ENCODE measurements at regions not wholly inside any gene's neighbourhood (a gene's known extent, or its start where the extent isn't known, plus 50 kb on each side); places are given as distances from the start of the nearest gene placed in this dataset.

DNA sequence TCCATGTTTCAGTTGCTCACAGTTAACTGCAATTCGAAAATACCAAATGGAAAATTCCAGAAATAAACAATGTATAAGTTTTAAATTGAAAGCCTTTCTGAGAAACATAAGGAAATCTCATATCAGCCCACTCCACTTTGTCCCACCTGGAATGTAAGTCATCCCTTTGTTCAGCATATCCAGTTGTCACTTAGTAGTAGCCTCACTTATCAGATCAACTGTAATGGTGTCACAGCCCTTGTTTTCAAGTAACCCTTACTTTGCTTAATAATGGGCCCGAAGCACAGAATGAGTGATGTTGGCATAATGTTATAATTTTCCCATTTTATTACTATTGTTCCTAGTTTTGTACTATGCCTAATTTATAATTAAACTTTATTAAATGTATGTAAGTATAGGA, 646.8 kb downstream of the C12orf50 start:
- no peaks in the 10 kb centered on the region for H3K4me1 Mint-ChIP-seq (ENCODE audit: low read depth)
- no peaks in the 10 kb centered on the region for H3K36me3 Mint-ChIP-seq (ENCODE audit: low read depth)
- Histone ChIP-seq H3K4me1 (ENCODE audit: insufficient read depth, low read length) (no peaks in the 10 kb centered on the region), H3K36me3 (ENCODE audit: insufficient read depth, low read length) (no peaks in the 10 kb centered on the region), H3K9me3 (ENCODE audit: control insufficient read depth in 1 of 2, insufficient read depth in 1 of 2, low read length in 2 of 2) (peaks cover 0 to 1% of the 10 kb centered on the region in 2 experiments), H3K27me3 (ENCODE audit: control insufficient read depth in 1 of 2, insufficient read depth in 2 of 2, low read length in 2 of 2) (no peaks in the 10 kb centered on the region), H3K27ac (ENCODE audit: low read depth in 1 of 2, low read length in 2 of 2) (no peak overlapping the region), H3K4me3 (ENCODE audit: low read length) (no peak overlapping the region)
- H3K9me3 Mint-ChIP-seq: peaks cover 5% of the 10 kb centered on the region
- ATAC-seq (ENCODE audit: poor library complexity) (no peak), DNase-seq (no peak)
- intact Hi-C loops (cut with DNase I, micrococcal nuclease): no loop called here
- H3K27me3 Mint-ChIP-seq: no peaks in the 10 kb centered on the region
- POLR2A ChIA-PET: no interaction called here
- TF ChIP-seq, protein P1, sequence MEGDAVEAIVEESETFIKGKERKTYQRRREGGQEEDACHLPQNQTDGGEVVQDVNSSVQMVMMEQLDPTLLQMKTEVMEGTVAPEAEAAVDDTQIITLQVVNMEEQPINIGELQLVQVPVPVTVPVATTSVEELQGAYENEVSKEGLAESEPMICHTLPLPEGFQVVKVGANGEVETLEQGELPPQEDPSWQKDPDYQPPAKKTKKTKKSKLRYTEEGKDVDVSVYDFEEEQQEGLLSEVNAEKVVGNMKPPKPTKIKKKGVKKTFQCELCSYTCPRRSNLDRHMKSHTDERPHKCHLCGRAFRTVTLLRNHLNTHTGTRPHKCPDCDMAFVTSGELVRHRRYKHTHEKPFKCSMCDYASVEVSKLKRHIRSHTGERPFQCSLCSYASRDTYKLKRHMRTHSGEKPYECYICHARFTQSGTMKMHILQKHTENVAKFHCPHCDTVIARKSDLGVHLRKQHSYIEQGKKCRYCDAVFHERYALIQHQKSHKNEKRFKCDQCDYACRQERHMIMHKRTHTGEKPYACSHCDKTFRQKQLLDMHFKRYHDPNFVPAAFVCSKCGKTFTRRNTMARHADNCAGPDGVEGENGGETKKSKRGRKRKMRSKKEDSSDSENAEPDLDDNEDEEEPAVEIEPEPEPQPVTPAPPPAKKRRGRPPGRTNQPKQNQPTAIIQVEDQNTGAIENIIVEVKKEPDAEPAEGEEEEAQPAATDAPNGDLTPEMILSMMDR (IDR thresholded peaks at IDR 0.05): no peak
- CTCF ChIA-PET: no interaction called here
- no peak overlapping the region for H3K27ac Mint-ChIP-seq
- H3K4me3 Mint-ChIP-seq: no peak overlapping the region

DNA sequence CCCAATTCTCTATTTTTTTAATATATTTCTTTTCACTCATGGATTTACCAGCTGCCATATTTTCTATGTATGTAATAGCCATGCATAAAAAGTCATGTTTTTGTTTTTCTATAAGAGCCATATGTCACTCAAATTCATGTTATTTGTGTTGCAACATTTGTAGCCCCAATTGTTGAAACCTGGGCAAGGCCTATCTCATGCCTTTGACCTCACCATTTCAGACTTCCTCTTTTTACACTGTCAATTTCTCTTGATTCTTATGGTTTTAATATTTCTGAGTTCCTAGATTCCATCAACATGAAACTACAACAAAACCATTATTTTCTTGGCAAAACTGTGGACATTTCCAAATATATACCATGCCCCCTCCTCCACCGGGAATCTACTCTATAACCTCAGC, 647.5 kb downstream of the C12orf50 start:
- Mint-ChIP-seq H3K9me3 (peaks cover 3% of the 10 kb centered on the region), H3K27ac (no peak overlapping the region), H3K4me3 (no peak overlapping the region), H3K36me3 (ENCODE audit: low read depth) (no peaks in the 10 kb centered on the region), H3K27me3 (no peaks in the 10 kb centered on the region), H3K4me1 (ENCODE audit: low read depth) (no peaks in the 10 kb centered on the region)
- intact Hi-C loops (cut with DNase I, micrococcal nuclease): no loop called here
- Histone ChIP-seq H3K36me3 (ENCODE audit: insufficient read depth, low read length) (no peaks in the 10 kb centered on the region), H3K27ac (ENCODE audit: low read depth in 1 of 2, low read length in 2 of 2) (no peak overlapping the region), H3K4me3 (ENCODE audit: low read length) (no peak overlapping the region), H3K27me3 (ENCODE audit: control insufficient read depth in 1 of 2, insufficient read depth in 2 of 2, low read length in 2 of 2) (no peaks in the 10 kb centered on the region), H3K9me3 (ENCODE audit: control insufficient read depth in 1 of 2, insufficient read depth in 1 of 2, low read length in 2 of 2) (no peaks in the 10 kb centered on the region), H3K4me1 (ENCODE audit: insufficient read depth, low read length) (no peaks in the 10 kb centered on the region)
- TF ChIP-seq, protein P1 (IDR thresholded peaks at IDR 0.05): no peak
- POLR2A ChIA-PET: no interaction called here
- CTCF ChIA-PET: no interaction called here
- no peak for ATAC-seq (ENCODE audit: poor library complexity)
- no peak for DNase-seq

DNA sequence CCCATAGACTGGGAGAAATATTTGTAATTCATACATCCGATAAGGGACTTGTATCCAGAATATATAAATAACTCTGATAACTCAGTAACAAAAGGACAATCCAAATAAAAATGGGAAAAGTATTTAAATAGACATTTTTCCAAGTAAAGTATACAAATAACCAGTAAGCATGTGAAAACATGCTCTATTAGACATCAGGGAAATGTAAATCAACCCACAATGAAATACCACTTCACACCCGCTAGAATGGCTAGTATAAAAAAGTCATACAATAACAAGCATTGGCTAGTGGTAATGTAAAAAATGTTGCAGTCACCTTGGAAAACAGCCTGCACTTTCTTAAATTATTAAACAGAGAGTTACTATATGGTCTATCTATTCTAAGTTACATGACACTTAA, 650.7 kb downstream of the C12orf50 start:
- Mint-ChIP-seq H3K36me3 (ENCODE audit: low read depth) (no peaks in the 10 kb centered on the region), H3K27me3 (no peaks in the 10 kb centered on the region), H3K4me3 (no peak overlapping the region), H3K9me3 (peaks cover 3% of the 10 kb centered on the region), H3K4me1 (ENCODE audit: low read depth) (no peaks in the 10 kb centered on the region), H3K27ac (no peak overlapping the region)
- ChIA-PET POLR2A (no interaction called here), CTCF (no interaction called here)
- no peak overlapping the region for H3K4me3 ChIP-seq (ENCODE audit: low read length)
- no peaks in the 10 kb centered on the region for H3K36me3 ChIP-seq (ENCODE audit: insufficient read depth, low read length)
- H3K4me1 ChIP-seq (ENCODE audit: insufficient read depth, low read length): no peaks in the 10 kb centered on the region
- no peak for DNase-seq
- H3K27ac ChIP-seq (ENCODE audit: low read depth in 1 of 2, low read length in 2 of 2): no peak overlapping the region
- intact Hi-C loops (cut with DNase I, micrococcal nuclease): no loop called here
- peaks cover 0 to 4% of the 10 kb centered on the region in 2 experiments for H3K9me3 ChIP-seq (ENCODE audit: control insufficient read depth in 1 of 2, insufficient read depth in 1 of 2, low read length in 2 of 2)
- no peaks in the 10 kb centered on the region for H3K27me3 ChIP-seq (ENCODE audit: control insufficient read depth in 1 of 2, insufficient read depth in 2 of 2, low read length in 2 of 2)
- no peak for ATAC-seq (ENCODE audit: poor library complexity)
- TF ChIP-seq, protein P1 (IDR thresholded peaks at IDR 0.05): no peak

Measured in CD4-positive, alpha-beta T cell (primary cell).